ENCODE measurements at regions not wholly inside any gene's neighbourhood (a gene's known extent, or its start where the extent isn't known, plus 50 kb on each side); places are given as distances from the start of the nearest gene placed in this dataset.

DNA sequence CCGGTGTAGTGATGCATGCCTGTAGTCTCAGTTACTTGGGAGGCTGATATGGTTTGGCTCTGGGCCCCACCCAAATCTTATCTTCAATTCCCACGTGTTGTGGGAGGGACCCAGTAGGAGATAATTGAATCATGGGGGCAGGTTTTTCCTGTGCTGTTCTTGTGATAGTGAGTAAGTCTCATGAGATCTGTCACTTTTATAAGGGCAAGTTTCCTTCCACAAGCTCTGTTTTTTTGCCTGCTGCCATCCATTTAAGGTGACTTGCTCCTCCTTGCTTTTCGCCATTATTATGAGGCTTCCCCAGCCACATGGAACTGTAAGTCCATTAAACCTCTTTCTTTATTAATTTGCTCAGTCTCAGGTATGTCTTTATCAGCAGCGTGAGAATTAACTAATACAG lies 566.7 kb upstream of the NECTIN3 start (continued):
- TF ChIP-seq PPARD (CRISPR knock-in tag; IDR thresholded peaks at IDR 0.05) (no peak), MYC (IDR thresholded peaks at IDR 0.05; ENCODE audit: low read depth, low read length) (peak; percentile 38; the same call in 1 of the 2 replicates), MYC (CRISPR knock-in tag; IDR thresholded peaks at IDR 0.05; ENCODE audit: borderline replicate concordance, low read depth) (no peak), ZNF785 (CRISPR knock-in tag; IDR thresholded peaks at IDR 0.05) (no peak), ATF1 (CRISPR knock-in tag; IDR thresholded peaks at IDR 0.05) (no peak), ATF1 (tag; IDR thresholded peaks at IDR 0.05) (0 out of 2 replicates have a peak, but pooled peaks have one; percentile 10), ZNF511 (CRISPR knock-in tag; IDR thresholded peaks at IDR 0.05) (no peak), FOS (IDR thresholded peaks at IDR 0.05; ENCODE audit: extremely low read depth, insufficient read length) (no peak), HDAC1 (IDR thresholded peaks at IDR 0.05) (peak in 1 of 2 experiments; percentile 44; a peak in 2 of 4 replicates), ZNF586 (CRISPR knock-in tag; conservative IDR thresholded peaks at IDR 0.05) (no peak), MGA (IDR thresholded peaks at IDR 0.05) (peak; percentile 41; the same call in 1 of the 2 replicates), PYGO2 (tag; IDR thresholded peaks at IDR 0.05) (no peak), ZNF766 (CRISPR knock-in tag; conservative IDR thresholded peaks at IDR 0.05) (0 out of 2 replicates have a peak, but pooled peaks have one; percentile 36), SMARCC2 (IDR thresholded peaks at IDR 0.05; ENCODE audit: low read depth) (0 out of 2 replicates have a peak, but pooled peaks have one; percentile 53), CBFA2T2 (conservative IDR thresholded peaks at IDR 0.05) (peak; percentile 88), TCF7 (IDR thresholded peaks at IDR 0.05; ENCODE audit: borderline replicate concordance) (no peak), MTF1 (CRISPR knock-in tag; IDR thresholded peaks at IDR 0.05; ENCODE audit: borderline replicate concordance) (no peak), FOXJ2 (tag; IDR thresholded peaks at IDR 0.05) (0 out of 2 replicates have a peak, but pooled peaks have one; percentile 37), BRF1 (IDR thresholded peaks at IDR 0.05; ENCODE audit: borderline replicate concordance, extremely low read depth, insufficient read length) (no peak), SP1 (CRISPR knock-in tag; IDR thresholded peaks at IDR 0.05) (peak; percentile 68; the same call in 1 of the 2 replicates)

All from K562 (cell line).